ENCODE measurements at regions not wholly inside any gene's neighbourhood (a gene's known extent, or its start where the extent isn't known, plus 50 kb on each side); places are given as distances from the start of the nearest gene placed in this dataset.
A peak's percentile ranks its signal among the peaks of the same experiment; 100 is the strongest.

- H3K9me3 Mint-ChIP-seq, result peaks cover 90% of the 10 kb centered on the region
- 57 to 64% methylated on average over 6 of the region's 6 CpGs for WGBS, 2 experiments (ENCODE audit: insufficient coverage in 1 of 2, insufficient read length in 1 of 2)
- H3K4me3 Mint-ChIP-seq, result no peak overlapping the region
Observed at GRCh38 chr21:8992731-8993174, 1528.6 kb upstream of the TPTE start.

DNA sequence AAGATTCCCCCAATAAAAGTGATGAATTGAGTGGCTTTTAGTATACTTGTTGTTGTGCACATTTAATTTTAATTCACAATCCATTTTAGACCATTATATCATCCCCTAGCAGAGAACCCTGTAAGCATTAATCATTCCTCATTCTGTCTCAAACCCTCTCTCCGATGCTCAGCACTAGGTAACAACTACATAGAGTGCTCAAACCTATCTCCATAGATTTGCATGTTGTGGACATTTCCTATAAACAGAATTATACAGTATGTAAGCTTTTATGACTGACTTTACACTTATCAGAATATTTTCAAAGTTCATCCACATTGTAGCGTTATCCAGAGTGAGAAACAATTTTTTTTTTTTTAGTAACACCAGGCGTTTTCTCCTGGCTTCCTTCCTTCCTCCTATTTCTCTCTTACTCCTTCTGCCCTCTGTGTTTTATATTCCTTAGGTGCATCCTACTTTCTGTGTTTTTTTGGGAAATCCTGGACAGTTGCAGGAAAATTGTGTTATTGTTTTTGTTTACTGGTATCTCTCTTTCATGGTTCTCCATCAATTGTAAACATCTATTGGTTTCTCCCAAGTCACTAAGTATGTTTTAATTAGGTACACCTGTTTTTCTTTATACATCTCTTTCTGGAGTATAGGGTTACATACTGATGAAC, 1528.0 kb upstream of the TPTE start:
- Histone ChIP-seq H3K9ac (ENCODE audit: extremely low read depth, low read length, poor library complexity, severe bottlenecking) (no peak overlapping the region), H3K4me3 (ENCODE audit: low read length) (peak overlapping the region; percentile 20), H3K9me3 (ENCODE audit: control insufficient read depth, low read length) (peaks cover 98% of the 10 kb centered on the region), H3K4me1 (ENCODE audit: control insufficient read depth, insufficient read depth, low read length) (no peaks in the 10 kb centered on the region), H3K36me3 (ENCODE audit: control insufficient read depth, insufficient read depth, low read length) (no peaks in the 10 kb centered on the region), H3K27ac (ENCODE audit: low read depth, low read length) (no peak overlapping the region), H3K27me3 (ENCODE audit: control insufficient read depth, insufficient read depth, low read length, poor library complexity, severe bottlenecking) (no peaks in the 10 kb centered on the region)
- Mint-ChIP-seq H3K4me1 (no peaks in the 10 kb centered on the region), H3K4me3 (no peak overlapping the region), H3K27me3 (ENCODE audit: insufficient read depth) (no peaks in the 10 kb centered on the region), H3K9me3 (peaks cover 95% of the 10 kb centered on the region), H3K27ac (no peak overlapping the region), H3K36me3 (ENCODE audit: low read depth) (peaks cover 22% of the 10 kb centered on the region)
- TF ChIP-seq, protein P1, sequence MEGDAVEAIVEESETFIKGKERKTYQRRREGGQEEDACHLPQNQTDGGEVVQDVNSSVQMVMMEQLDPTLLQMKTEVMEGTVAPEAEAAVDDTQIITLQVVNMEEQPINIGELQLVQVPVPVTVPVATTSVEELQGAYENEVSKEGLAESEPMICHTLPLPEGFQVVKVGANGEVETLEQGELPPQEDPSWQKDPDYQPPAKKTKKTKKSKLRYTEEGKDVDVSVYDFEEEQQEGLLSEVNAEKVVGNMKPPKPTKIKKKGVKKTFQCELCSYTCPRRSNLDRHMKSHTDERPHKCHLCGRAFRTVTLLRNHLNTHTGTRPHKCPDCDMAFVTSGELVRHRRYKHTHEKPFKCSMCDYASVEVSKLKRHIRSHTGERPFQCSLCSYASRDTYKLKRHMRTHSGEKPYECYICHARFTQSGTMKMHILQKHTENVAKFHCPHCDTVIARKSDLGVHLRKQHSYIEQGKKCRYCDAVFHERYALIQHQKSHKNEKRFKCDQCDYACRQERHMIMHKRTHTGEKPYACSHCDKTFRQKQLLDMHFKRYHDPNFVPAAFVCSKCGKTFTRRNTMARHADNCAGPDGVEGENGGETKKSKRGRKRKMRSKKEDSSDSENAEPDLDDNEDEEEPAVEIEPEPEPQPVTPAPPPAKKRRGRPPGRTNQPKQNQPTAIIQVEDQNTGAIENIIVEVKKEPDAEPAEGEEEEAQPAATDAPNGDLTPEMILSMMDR (conservative IDR thresholded peaks at IDR 0.05), result no peak
- DNase-seq, result no peak
- WGBS, 2 experiments (ENCODE audit: insufficient coverage in 1 of 2, insufficient read length in 1 of 2), result 43 to 48% methylated on average over 3 of the region's 3 CpGs

More at GRCh38 chr21:8992731-8993174, 1528.6 kb upstream of the TPTE start:
- TF ChIP-seq, protein P1 (conservative IDR thresholded peaks at IDR 0.05), result no peak
- peaks cover 22% of the 10 kb centered on the region for H3K36me3 Mint-ChIP-seq (ENCODE audit: low read depth)
- no peaks in the 10 kb centered on the region for H3K27me3 ChIP-seq (ENCODE audit: control insufficient read depth, insufficient read depth, low read length, poor library complexity, severe bottlenecking)
- no peak overlapping the region for H3K27ac Mint-ChIP-seq
- peak overlapping the region; percentile 20 for H3K4me3 ChIP-seq (ENCODE audit: low read length)
- DNase-seq, result peak; percentile 61
- H3K4me1 Mint-ChIP-seq, result no peaks in the 10 kb centered on the region
- no peak overlapping the region for H3K9ac ChIP-seq (ENCODE audit: extremely low read depth, low read length, poor library complexity, severe bottlenecking)
- no peaks in the 10 kb centered on the region for H3K27me3 Mint-ChIP-seq (ENCODE audit: insufficient read depth)
- peaks cover 93% of the 10 kb centered on the region for H3K9me3 ChIP-seq (ENCODE audit: control insufficient read depth, low read length)
- no peaks in the 10 kb centered on the region for H3K36me3 ChIP-seq (ENCODE audit: control insufficient read depth, insufficient read depth, low read length)
- no peak overlapping the region for H3K27ac ChIP-seq (ENCODE audit: low read depth, low read length)
- H3K4me1 ChIP-seq (ENCODE audit: control insufficient read depth, insufficient read depth, low read length), result no peaks in the 10 kb centered on the region

DNA sequence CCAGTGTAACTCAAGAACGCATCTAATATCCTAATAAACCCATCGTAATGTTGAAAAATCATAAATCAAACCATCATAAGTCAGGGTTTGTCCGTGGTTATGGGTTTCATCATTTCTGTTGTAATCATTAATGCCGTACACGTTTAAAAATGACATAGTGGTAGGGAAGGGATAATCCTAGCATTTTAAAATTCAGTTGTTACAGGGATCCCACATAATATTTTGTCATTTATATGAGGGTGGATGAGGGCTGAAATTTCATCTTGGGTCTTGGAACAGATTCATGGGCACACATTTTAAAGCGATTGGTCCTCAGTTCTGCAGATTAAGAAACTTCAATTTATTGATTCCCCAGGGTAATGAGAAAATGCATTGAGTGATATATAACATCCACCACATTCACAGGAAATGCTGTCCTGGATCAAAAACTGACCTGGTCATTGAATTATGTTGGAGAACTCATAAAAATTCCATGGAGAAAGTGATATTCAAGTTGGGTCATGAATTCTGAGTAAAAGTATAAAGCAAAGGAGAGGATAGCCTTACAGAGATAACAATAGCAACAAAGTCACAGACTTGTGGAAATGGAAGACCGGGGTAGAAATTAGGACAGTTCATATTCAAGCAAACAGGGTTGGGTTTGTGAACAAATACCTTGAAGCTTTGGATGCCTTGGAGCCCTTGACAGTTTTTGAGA, 1527.3 kb upstream of the TPTE start:
- Histone ChIP-seq H3K9me3 (ENCODE audit: control insufficient read depth, low read length) (peaks cover 98% of the 10 kb centered on the region), H3K36me3 (ENCODE audit: control insufficient read depth, insufficient read depth, low read length) (no peaks in the 10 kb centered on the region), H3K4me3 (ENCODE audit: low read length) (peak overlapping the region; percentile 20), H3K27ac (ENCODE audit: low read depth, low read length) (no peak overlapping the region), H3K4me1 (ENCODE audit: control insufficient read depth, insufficient read depth, low read length) (no peaks in the 10 kb centered on the region), H3K27me3 (ENCODE audit: control insufficient read depth, insufficient read depth, low read length, poor library complexity, severe bottlenecking) (no peaks in the 10 kb centered on the region), H3K9ac (ENCODE audit: extremely low read depth, low read length, poor library complexity, severe bottlenecking) (no peak overlapping the region)
- Mint-ChIP-seq H3K9me3 (peaks cover 96% of the 10 kb centered on the region), H3K27me3 (ENCODE audit: insufficient read depth) (no peaks in the 10 kb centered on the region), H3K36me3 (ENCODE audit: low read depth) (peaks cover 22% of the 10 kb centered on the region), H3K4me3 (no peak overlapping the region), H3K4me1 (no peaks in the 10 kb centered on the region), H3K27ac (no peak overlapping the region)
- TF ChIP-seq, protein P1 (conservative IDR thresholded peaks at IDR 0.05), result no peak
- 42 to 51% methylated on average over 7 of the region's 7 CpGs for WGBS, 2 experiments (ENCODE audit: insufficient coverage in 1 of 2, insufficient read length in 1 of 2)
- no peak for DNase-seq

Data from endodermal cell (in vitro differentiated cells).